Sigmoid colon (tissue), 4 donors: ENCODE measurements at regions not wholly inside any gene's neighbourhood (a gene's known extent, or its start where the extent isn't known, plus 50 kb on each side); places are given as distances from the start of the nearest gene placed in this dataset.

ENCODE experiments used
- POLR2A ChIP-seq, 2 donors: fragments of 450-650 bp; IDR thresholded peaks; one replicate each; pipeline ENCODE4 v1.6.1; 2016; ENCODE audit warnings: antibody characterized with exemption in 2 of 2, mild to moderate bottlenecking in 2 of 2, moderate library complexity in 2 of 2
- POLR2AphosphoS5 ChIP-seq, 4 donors: sonication (generic); formaldehyde crosslinking; IDR thresholded peaks; one replicate each; pipeline ENCODE4 v1.6.1; 2017; ENCODE audit warnings: antibody characterized with exemption in 4 of 4
- TF ChIP-seq, protein P1 (sequence below), 4 experiments: fragments of 450-650 bp in 3 of 4; fragments of 200-600 bp in 1 of 4; IDR thresholded peaks; one replicate each; pipeline ENCODE4 v1.5.1; 2016 to 2019; ENCODE audit warnings: antibody characterized with exemption in 4 of 4, mild to moderate bottlenecking in 3 of 4, moderate library complexity in 2 of 4

DNA sequence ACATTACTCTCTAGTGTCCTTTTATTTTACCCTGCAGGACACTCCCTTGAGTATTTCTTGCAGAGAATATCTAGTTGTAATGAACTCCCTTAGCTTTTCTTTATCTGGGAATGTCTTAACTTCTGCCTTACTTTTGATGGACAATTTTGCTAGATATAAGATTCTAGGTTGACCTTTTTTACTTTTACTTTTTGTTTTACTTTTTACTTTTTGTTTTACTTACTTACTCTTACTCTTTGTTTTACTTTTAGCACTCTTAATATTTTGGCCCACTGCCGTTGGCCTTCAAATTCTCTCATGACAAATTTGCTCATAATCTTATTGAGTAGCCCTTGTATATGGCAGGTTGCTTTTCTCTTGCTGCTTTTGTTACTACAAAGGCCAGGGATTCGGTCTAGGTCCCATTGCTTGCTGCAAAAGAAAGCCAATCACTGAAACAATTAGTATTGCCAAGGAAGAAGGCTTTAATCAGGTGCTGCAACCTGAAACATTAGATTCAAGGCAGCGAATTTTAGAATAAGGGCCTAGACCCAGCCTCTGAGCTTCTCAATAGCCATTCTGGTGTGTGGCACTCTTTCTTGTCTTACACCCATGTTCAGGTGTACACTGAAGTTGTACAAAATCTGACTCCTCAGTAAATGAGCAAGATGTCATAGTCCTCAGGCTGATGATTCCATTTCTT is 137.0 kb downstream of the TES start:
- TF ChIP-seq, protein P1, sequence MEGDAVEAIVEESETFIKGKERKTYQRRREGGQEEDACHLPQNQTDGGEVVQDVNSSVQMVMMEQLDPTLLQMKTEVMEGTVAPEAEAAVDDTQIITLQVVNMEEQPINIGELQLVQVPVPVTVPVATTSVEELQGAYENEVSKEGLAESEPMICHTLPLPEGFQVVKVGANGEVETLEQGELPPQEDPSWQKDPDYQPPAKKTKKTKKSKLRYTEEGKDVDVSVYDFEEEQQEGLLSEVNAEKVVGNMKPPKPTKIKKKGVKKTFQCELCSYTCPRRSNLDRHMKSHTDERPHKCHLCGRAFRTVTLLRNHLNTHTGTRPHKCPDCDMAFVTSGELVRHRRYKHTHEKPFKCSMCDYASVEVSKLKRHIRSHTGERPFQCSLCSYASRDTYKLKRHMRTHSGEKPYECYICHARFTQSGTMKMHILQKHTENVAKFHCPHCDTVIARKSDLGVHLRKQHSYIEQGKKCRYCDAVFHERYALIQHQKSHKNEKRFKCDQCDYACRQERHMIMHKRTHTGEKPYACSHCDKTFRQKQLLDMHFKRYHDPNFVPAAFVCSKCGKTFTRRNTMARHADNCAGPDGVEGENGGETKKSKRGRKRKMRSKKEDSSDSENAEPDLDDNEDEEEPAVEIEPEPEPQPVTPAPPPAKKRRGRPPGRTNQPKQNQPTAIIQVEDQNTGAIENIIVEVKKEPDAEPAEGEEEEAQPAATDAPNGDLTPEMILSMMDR (IDR thresholded peaks at IDR 0.05): no peak
- no peak for TF ChIP-seq POLR2A (IDR thresholded peaks at IDR 0.05)
- no peak for TF ChIP-seq POLR2AphosphoS5 (IDR thresholded peaks at IDR 0.05)
